ENCODE measurements at regions not wholly inside any gene's neighbourhood (a gene's known extent, or its start where the extent isn't known, plus 50 kb on each side); places are given as distances from the start of the nearest gene placed in this dataset.

- TF ChIP-seq CTCF (IDR thresholded peaks at IDR 0.05; ENCODE audit: low read depth, low read length) = no peak
- no peak for DNase-seq (ENCODE audit: extremely low read depth, low read depth)
Observed at GRCh38 chr2:196233021-196233804, 61.8 kb upstream of the STK17B start.

- no peak for TF ChIP-seq CTCF (IDR thresholded peaks at IDR 0.05; ENCODE audit: low read depth, low read length)
- DNase-seq (ENCODE audit: extremely low read depth, low read depth) = no peak
Observed at GRCh38 chr2:196233805-196234475, 62.6 kb upstream of the STK17B start.

GRCh38 chr2:196234672-196235071 lies 63.3 kb upstream of the STK17B start:
- DNase-seq (ENCODE audit: extremely low read depth, low read depth) = peak; percentile 65

GRCh38 chr2:196238836-196239380 lies 67.5 kb upstream of the STK17B start:
- no peak for DNase-seq (ENCODE audit: extremely low read depth, low read depth)
- no peak for TF ChIP-seq CTCF (IDR thresholded peaks at IDR 0.05; ENCODE audit: low read depth, low read length)

More at GRCh38 chr2:196234672-196235071, 63.3 kb upstream of the STK17B start:
- TF ChIP-seq CTCF (IDR thresholded peaks at IDR 0.05; ENCODE audit: low read depth, low read length) = no peak

GRCh38 chr2:196239622-196240587 lies 68.5 kb upstream of the STK17B start:
- TF ChIP-seq CTCF (IDR thresholded peaks at IDR 0.05; ENCODE audit: low read depth, low read length) = no peak
- DNase-seq (ENCODE audit: extremely low read depth, low read depth) = no peak

GRCh38 chr2:196241175-196241574 lies 69.8 kb upstream of the STK17B start:
- no peak for DNase-seq (ENCODE audit: extremely low read depth, low read depth)
- TF ChIP-seq CTCF (IDR thresholded peaks at IDR 0.05; ENCODE audit: low read depth, low read length) = no peak
